Psoas muscle (tissue), 7 donors: ENCODE measurements at regions not wholly inside any gene's neighbourhood (a gene's known extent, or its start where the extent isn't known, plus 50 kb on each side); places are given as distances from the start of the nearest gene placed in this dataset.

Source experiments
- ATAC-seq, 4 donors: fragments of 200-7000 bp; cut with Tn5 transposase; one replicate each; pipeline ENCODE4 v1.9.1; 2020; ENCODE audit warnings: moderate library complexity in 3 of 4, mild to moderate bottlenecking in 2 of 4
- DNase-seq, 2 donors: peaks; one replicate each; pipeline ENCODE4 v3.0.0-alpha.2; 2020
- H3K27ac ChIP-seq: fragments of 200-600 bp; one replicate; pipeline ENCODE4 v1.8.0; 2022
- H3K27me3 ChIP-seq, 3 donors: fragments of 200-600 bp in 1 of 3; one replicate each; pipeline versions ENCODE4 v1.6.1 to v1.8.0; 2013 to 2022; ENCODE audit warnings: low read length in 2 of 3, mild to moderate bottlenecking in 2 of 3, moderate library complexity in 1 of 3; ENCODE audit not compliant: insufficient read depth in 3 of 3
- H3K36me3 ChIP-seq, 2 donors: fragments of 200-600 bp in 1 of 2; one replicate each; pipeline versions ENCODE4 v1.6.1 to v1.8.0; 2013 to 2022; ENCODE audit warnings: low read depth in 1 of 2, mild to moderate bottlenecking in 1 of 2, moderate library complexity in 1 of 2; ENCODE audit not compliant: insufficient read depth in 1 of 2
- H3K4me1 ChIP-seq: fragments of 200-600 bp; one replicate; pipeline ENCODE4 v1.8.0; 2022
- H3K4me3 ChIP-seq: fragments of 200-600 bp; one replicate; pipeline ENCODE4 v1.8.0; 2022; ENCODE audit warnings: mild to moderate bottlenecking
- H3K9me3 ChIP-seq: fragments of 200-600 bp; one replicate; pipeline ENCODE4 v1.8.0; 2022
- CTCF ChIP-seq: fragments of 200-600 bp; IDR thresholded peaks from one replicate; pipeline ENCODE4 v1.8.0; 2022; ENCODE audit warnings: antibody characterized with exemption
- WGBS, 3 donors: extraction: QIAGEN DNeasy Blood & Tissue Kit; methylation state at CpG; one replicate each; pipeline versions ENCODE4 v1.1.6 to v1.1.7; 2013; 5-methylcytosine and 5-hydroxymethylcytosine counted together
- intact Hi-C, 2 donors: fragments of 100-400 bp; cut with DNase I; formaldehyde crosslinking; loops; one replicate each; pipeline versions ENCODE4 v1.11.0 to v1.14.2; 2022
- donor health status: healthy with polysubstance abuse.
- donor health status: DM: no; HTN: no; CAD: no; lungs with moderate emphysema.
- donor health status: Bipolar disorder and iron deficiency.
- donor health status: healthy.
- donor health status: DM: yes; HTN: yes; CAD: no.
- donor health status: DM: no; HTN: no; CAD: no.
- donor health status: DM: yes; HTN: yes; CAD: no.

GRCh38 chr11:134754521-134755198 lies 342.6 kb upstream of the B3GAT1 start:
- ATAC-seq: no peak
- no peak for TF ChIP-seq CTCF
- Histone ChIP-seq H3K27me3 (peaks cover 0 to 3% (median 0%) of the 10 kb centered on the region in 3 donors), H3K4me3 (no peak overlapping the region), H3K9me3 (no peaks in the 10 kb centered on the region), H3K27ac (no peak overlapping the region), H3K4me1 (no peaks in the 10 kb centered on the region), H3K36me3 (no peaks in the 10 kb centered on the region)
- no peak for DNase-seq
- WGBS, 3 donors: 54 to 57% (median 56%) methylated on average over 19 of the region's 19 CpGs
- intact Hi-C loops: loop anchor here in 1 of 2 donors (10.0 kb wide), 1 partner anchor 80 kb away; no protein-coding TSS in a partner anchor

GRCh38 chr11:134753771-134754520 lies 341.9 kb upstream of the B3GAT1 start:
- Histone ChIP-seq H3K4me3 (no peak overlapping the region), H3K27ac (no peak overlapping the region), H3K4me1 (no peaks in the 10 kb centered on the region), H3K9me3 (no peaks in the 10 kb centered on the region), H3K36me3 (no peaks in the 10 kb centered on the region), H3K27me3 (peaks cover 0 to 3% (median 0%) of the 10 kb centered on the region in 3 donors)
- TF ChIP-seq CTCF: no peak
- no peak for DNase-seq
- intact Hi-C loops: loop anchor here in 1 of 2 donors (10.0 kb wide), 1 partner anchor 79 kb away; no protein-coding TSS in a partner anchor
- no peak for ATAC-seq
- whole genome bisulfite sequencing, 3 donors: 72 to 77% (median 74%) methylated on average over 16 of the region's 16 CpGs

DNA sequence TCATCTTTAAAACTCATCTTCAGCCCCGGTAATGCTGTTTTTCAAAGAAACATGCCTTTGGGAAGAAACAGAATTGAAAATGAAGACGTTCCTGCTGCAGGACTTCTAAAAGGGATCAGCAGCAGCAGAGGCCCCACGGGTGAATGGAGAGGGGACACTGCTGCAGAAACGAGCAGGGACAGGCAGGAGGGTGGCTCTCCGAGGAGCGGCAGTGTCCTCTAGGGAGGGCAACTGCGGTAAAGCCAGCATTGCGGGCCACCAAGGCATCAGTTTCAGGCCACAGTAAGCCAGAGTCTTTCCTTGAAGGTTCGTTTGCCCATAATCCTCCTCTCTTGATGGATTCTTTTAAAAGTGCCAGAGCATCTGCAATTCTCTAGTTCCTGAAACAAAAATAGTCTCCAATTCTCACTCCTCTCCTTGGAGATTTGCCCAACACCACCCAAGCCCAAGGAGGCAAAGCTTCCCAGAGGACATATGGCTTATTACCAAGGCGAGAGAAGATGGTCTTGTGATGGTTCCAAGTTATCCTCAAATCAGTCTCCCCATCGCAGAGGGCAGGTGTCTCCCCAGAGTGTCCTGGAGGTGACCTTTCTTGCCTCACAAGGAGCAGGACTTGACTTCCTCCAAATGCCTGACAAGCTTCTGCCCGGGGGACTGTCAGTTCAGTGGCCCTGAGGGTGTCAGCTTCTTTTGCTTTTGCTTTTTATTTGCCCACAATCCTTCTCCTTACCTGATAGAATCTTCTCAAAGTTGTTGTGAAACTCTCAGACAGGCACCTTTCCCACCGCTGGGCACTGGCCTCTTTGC lies 341.1 kb upstream of the B3GAT1 start:
- no peak overlapping the region for H3K4me3 ChIP-seq
- no peaks in the 10 kb centered on the region for H3K4me1 ChIP-seq
- H3K27ac ChIP-seq: no peak overlapping the region
- DNase-seq (no peak), ATAC-seq (no peak)
- H3K36me3 ChIP-seq: no peaks in the 10 kb centered on the region
- TF ChIP-seq CTCF: no peak
- H3K27me3 ChIP-seq: peaks cover 0 to 3% (median 0%) of the 10 kb centered on the region in 3 donors
- H3K9me3 ChIP-seq: no peaks in the 10 kb centered on the region
- WGBS, 3 donors: 68 to 81% (median 72%) methylated on average over 13 of the region's 13 CpGs
- intact Hi-C loops: loop anchor here in 1 of 2 donors (10.0 kb wide), 1 partner anchor 78 kb away; no protein-coding TSS in a partner anchor

- WGBS, 3 donors: 87 to 88% (median 88%) methylated on average over 6 of the region's 6 CpGs
- Histone ChIP-seq H3K4me1 (no peaks in the 10 kb centered on the region), H3K4me3 (no peak overlapping the region), H3K27ac (no peak overlapping the region), H3K36me3 (no peaks in the 10 kb centered on the region), H3K27me3 (peaks cover 0 to 3% (median 0%) of the 10 kb centered on the region in 3 donors), H3K9me3 (no peaks in the 10 kb centered on the region)
- intact Hi-C loops: loop anchor here in 1 of 2 donors (10.0 kb wide), 1 partner anchor 78 kb away; no protein-coding TSS in a partner anchor
- no peak for TF ChIP-seq CTCF
- no peak for DNase-seq
- no peak for ATAC-seq
Observed at GRCh38 chr11:134752526-134752925, 340.5 kb upstream of the B3GAT1 start.
